GM23248 (cell line): ENCODE measurements at regions not wholly inside any gene's neighbourhood (a gene's known extent, or its start where the extent isn't known, plus 50 kb on each side); places are given as distances from the start of the nearest gene placed in this dataset.

Source experiments
- DNase-seq: peaks from one replicate; pipeline ENCODE4 v3.0.0-alpha.2; 2015
- H2AFZ ChIP-seq: fragments of 200-600 bp; sonication (generic); 2 replicates; pipeline ENCODE4 v1.6.1; 2016; ENCODE audit warnings: antibody characterized with exemption
- H3F3A ChIP-seq: fragments of 200-600 bp; sonication (generic); 2 replicates; pipeline ENCODE4 v1.6.1; 2016; ENCODE audit warnings: mild to moderate bottlenecking, antibody characterized with exemption, mixed run types; ENCODE audit not compliant: insufficient read depth
- H3K27ac ChIP-seq: fragments of 200-600 bp; sonication (generic); 2 replicates; pipeline ENCODE4 v1.5.1; 2016; ENCODE audit warnings: mild to moderate bottlenecking
- H3K27me3 ChIP-seq: fragments of 200-600 bp; sonication (generic); replicated peaks from 2 replicates; pipeline ENCODE4 v1.6.1; 2016; ENCODE audit warnings: mild to moderate bottlenecking; ENCODE audit not compliant: insufficient read depth
- H3K36me3 ChIP-seq: fragments of 200-600 bp; sonication (generic); 2 replicates; pipeline ENCODE4 v1.6.1; 2016; ENCODE audit warnings: low read depth, mild to moderate bottlenecking
- H3K4me1 ChIP-seq: fragments of 200-600 bp; sonication (generic); 2 replicates; pipeline ENCODE4 v1.6.1; 2016; ENCODE audit warnings: mild to moderate bottlenecking; ENCODE audit not compliant: insufficient read depth
- H3K4me2 ChIP-seq: fragments of 200-600 bp; sonication (generic); one replicate; pipeline ENCODE4 v1.6.1; 2016; ENCODE audit warnings: mild to moderate bottlenecking; ENCODE audit not compliant: unreplicated experiment
- H3K4me3 ChIP-seq: fragments of 200-600 bp; sonication (generic); 2 replicates; pipeline ENCODE4 v1.5.1; 2016; ENCODE audit warnings: mild to moderate bottlenecking
- H3K79me2 ChIP-seq: fragments of 200-600 bp; sonication (generic); 2 replicates; pipeline ENCODE4 v1.6.1; 2016; ENCODE audit warnings: mild to moderate bottlenecking; ENCODE audit not compliant: insufficient read depth
- H3K9ac ChIP-seq: fragments of 200-600 bp; sonication (generic); 2 replicates; pipeline ENCODE4 v1.6.1; 2016; ENCODE audit warnings: mild to moderate bottlenecking
- H3K9me2 ChIP-seq: fragments of 200-600 bp; sonication (generic); 2 replicates; pipeline ENCODE4 v1.6.1; 2016; ENCODE audit warnings: mixed run types, mild to moderate bottlenecking, moderate library complexity; ENCODE audit not compliant: insufficient read depth
- H3K9me3 ChIP-seq: fragments of 200-600 bp; sonication (generic); one replicate; pipeline ENCODE4 v1.6.1; 2017; ENCODE audit warnings: low read depth
- H4K20me1 ChIP-seq: fragments of 200-600 bp; sonication (generic); 2 replicates; pipeline ENCODE4 v1.6.0; 2016; ENCODE audit not compliant: insufficient read depth
- EZH2 ChIP-seq: fragments of 200-600 bp; sonication (generic); IDR thresholded peaks from 2 replicates; pipeline ENCODE4 v1.6.1; 2018; ENCODE audit warnings: antibody characterized with exemption, mild to moderate bottlenecking; ENCODE audit not compliant: insufficient read depth, poor library complexity, severe bottlenecking
- EZH2phosphoT487 ChIP-seq: fragments of 200-600 bp; sonication (generic); IDR thresholded peaks from 2 replicates; pipeline ENCODE4 v1.6.1; 2018; ENCODE audit warnings: antibody characterized with exemption, moderate library complexity, mild to moderate bottlenecking, low read depth; ENCODE audit not compliant: insufficient read depth
- WGBS, 2 experiments: methylation state at CpG; one replicate each; pipeline ENCODE4 v1.1.6; 2015 to 2017; ENCODE audit warnings: low lambda C conversion rate in 2 of 2, low coverage in 1 of 2; ENCODE audit errors: missing lambda C conversion rate in 2 of 2; 5-methylcytosine and 5-hydroxymethylcytosine counted together
- in situ Hi-C: fragments of 300-500 bp; cut with MboI; formaldehyde crosslinking; loops from 2 replicates; pipeline ENCODE4 v1.15.0; 2020

- Histone ChIP-seq H4K20me1 (no peaks in the 10 kb centered on the region), H3K9ac (no peak overlapping the region), H3K4me1 (peaks cover 8% of the 10 kb centered on the region; the same call in 1 of the 2 replicates), H3F3A (no peaks in the 10 kb centered on the region), H3K4me2 (no peak overlapping the region), H3K27me3 (no peaks in the 10 kb centered on the region), H3K9me2 (no peaks in the 10 kb centered on the region), H3K79me2 (no peaks in the 10 kb centered on the region), H2AFZ (no peak overlapping the region), H3K4me3 (no peak overlapping the region), H3K9me3 (no peaks in the 10 kb centered on the region), H3K36me3 (no peaks in the 10 kb centered on the region), H3K27ac (no peak overlapping the region)
- no peak for DNase-seq
- in situ Hi-C loops = no loop called here
- 27 to 32% methylated on average over 3 of the region's 3 CpGs for WGBS, 2 experiments
- TF ChIP-seq EZH2 (no peak), EZH2phosphoT487 (no peak)
Observed at GRCh38 chr2:147464737-147465357, 380.0 kb upstream of the ACVR2A start.

- no peaks in the 10 kb centered on the region for H4K20me1 ChIP-seq
- DNase-seq = no peak
- TF ChIP-seq EZH2phosphoT487 (no peak), EZH2 (no peak)
- peaks cover 11% of the 10 kb centered on the region; the same call in 1 of the 2 replicates for H3K4me1 ChIP-seq
- H3K36me3 ChIP-seq = no peaks in the 10 kb centered on the region
- no peaks in the 10 kb centered on the region for H3K27me3 ChIP-seq
- no peaks in the 10 kb centered on the region for H3K9me2 ChIP-seq
- no peaks in the 10 kb centered on the region for H3K79me2 ChIP-seq
- H3K9me3 ChIP-seq = no peaks in the 10 kb centered on the region
- H3K9ac ChIP-seq = no peak overlapping the region
- H3F3A ChIP-seq = no peaks in the 10 kb centered on the region
- no peak overlapping the region for H3K27ac ChIP-seq
- H3K4me2 ChIP-seq = no peak overlapping the region
- H2AFZ ChIP-seq = no peak overlapping the region
- in situ Hi-C loops = no loop called here
- WGBS, 2 experiments = 81 to 82% methylated on average over 8 of the region's 8 CpGs
- H3K4me3 ChIP-seq = no peak overlapping the region
Observed at GRCh38 chr2:147463881-147464520, 380.8 kb upstream of the ACVR2A start.

DNA sequence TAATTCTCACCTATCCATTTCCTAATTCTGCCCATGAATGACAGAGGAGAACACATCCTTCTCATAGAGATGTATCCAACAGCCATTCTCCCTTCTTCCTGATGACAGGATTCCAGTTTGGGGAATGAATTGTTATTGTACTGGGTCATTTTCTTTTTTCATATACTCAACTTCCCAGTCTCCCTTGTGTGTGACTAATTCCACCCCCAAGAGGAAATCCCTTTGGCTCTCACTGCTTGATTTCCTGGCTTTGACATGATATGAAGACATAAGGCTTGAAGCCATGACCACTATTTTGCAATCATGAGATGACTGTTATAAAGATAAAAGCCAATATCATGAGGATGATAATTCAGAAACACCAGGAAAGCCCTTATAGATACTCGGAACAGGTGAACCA is 384.7 kb upstream of the ACVR2A start:
- in situ Hi-C loops = no loop called here

DNA sequence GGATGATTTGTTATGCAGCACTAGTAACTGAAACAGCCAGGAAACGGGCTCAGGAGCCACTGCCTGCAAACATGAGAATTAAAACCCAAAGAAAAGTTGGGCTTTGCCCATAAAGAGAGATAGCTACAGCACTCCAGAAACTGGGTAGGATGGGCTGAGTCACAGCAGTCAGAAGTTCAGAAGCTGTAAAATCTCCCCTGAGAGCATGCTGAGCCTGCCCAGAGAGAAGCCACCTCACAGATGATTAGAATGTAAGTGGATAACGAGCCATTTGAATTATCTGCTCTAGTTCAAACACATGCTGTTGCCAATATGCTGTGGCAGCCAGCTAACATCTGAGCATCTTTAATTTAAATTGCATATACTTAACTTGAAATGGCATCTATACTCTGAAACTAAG is 388.1 kb upstream of the ACVR2A start:
- Histone ChIP-seq H3K4me2 (no peak overlapping the region), H3K9me2 (no peaks in the 10 kb centered on the region), H3K4me1 (peaks cover 11% of the 10 kb centered on the region; the same call in 1 of the 2 replicates), H4K20me1 (no peaks in the 10 kb centered on the region), H3K9me3 (no peaks in the 10 kb centered on the region), H3K79me2 (no peaks in the 10 kb centered on the region), H3K36me3 (no peaks in the 10 kb centered on the region), H3F3A (peaks cover 9% of the 10 kb centered on the region; the same call in 1 of the 2 replicates), H3K27me3 (peaks cover 9% of the 10 kb centered on the region; the same call in 1 of the 2 replicates), H2AFZ (no peak overlapping the region), H3K27ac (no peak overlapping the region), H3K9ac (no peak overlapping the region), H3K4me3 (no peak overlapping the region)
- 24 to 31% methylated on average over 2 of the region's 2 CpGs for WGBS, 2 experiments
- in situ Hi-C loops = no loop called here
- DNase-seq = peak; percentile 48
- TF ChIP-seq EZH2phosphoT487 (no peak), EZH2 (no peak)

More for the DNA sequence above, 384.7 kb upstream of the ACVR2A start:
- Histone ChIP-seq H4K20me1 (no peaks in the 10 kb centered on the region), H3F3A (peaks cover 9% of the 10 kb centered on the region; the same call in 1 of the 2 replicates), H3K4me3 (peak overlapping the region; percentile 13; the same call in 1 of the 2 replicates), H2AFZ (no peak overlapping the region), H3K9me2 (no peaks in the 10 kb centered on the region), H3K27ac (no peak overlapping the region), H3K4me2 (peak overlapping the region; percentile 33), H3K4me1 (peaks cover 11% of the 10 kb centered on the region; the same call in 1 of the 2 replicates), H3K36me3 (no peaks in the 10 kb centered on the region), H3K79me2 (no peaks in the 10 kb centered on the region), H3K9ac (no peak overlapping the region), H3K9me3 (no peaks in the 10 kb centered on the region), H3K27me3 (no peaks in the 10 kb centered on the region)
- WGBS, 2 experiments = 69 to 83% methylated on average over 1 of the region's 1 CpG
- DNase-seq = peak; percentile 76
- TF ChIP-seq EZH2 (no peak), EZH2phosphoT487 (0 out of 2 replicates have a peak, but pooled peaks have one; percentile 43)
